ENCODE measurements at regions not wholly inside any gene's neighbourhood (a gene's known extent, or its start where the extent isn't known, plus 50 kb on each side); places are given as distances from the start of the nearest gene placed in this dataset.
A peak's percentile ranks its signal among the peaks of the same experiment; 100 is the strongest.

GRCh38 chr12:18207266-18207665, 54.1 kb upstream of the PIK3C2G start:
- DNase-seq (ENCODE audit: low read depth), result no peak

- DNase-seq (ENCODE audit: low read depth), result no peak
These were observed 55.1 kb upstream of the PIK3C2G start for GRCh38 chr12:18206198-18206597.

- no peak for DNase-seq (ENCODE audit: low read depth)
These were observed 57.3 kb upstream of the PIK3C2G start for GRCh38 chr12:18204053-18204452.

GRCh38 chr12:18192119-18192518, 69.2 kb upstream of the PIK3C2G start:
- DNase-seq (ENCODE audit: low read depth), result no peak

GRCh38 chr12:18183141-18183540, 78.2 kb upstream of the PIK3C2G start:
- DNase-seq (ENCODE audit: low read depth), result no peak

- DNase-seq (ENCODE audit: low read depth), result peak; percentile 42
These were observed 81.6 kb upstream of the RERGL start for GRCh38 chr12:18171571-18171970.

- no peak for DNase-seq (ENCODE audit: low read depth)
These were observed 78.0 kb upstream of the RERGL start for GRCh38 chr12:18168016-18168415.

GRCh38 chr12:18165889-18166288, 75.9 kb upstream of the RERGL start:
- DNase-seq (ENCODE audit: low read depth), result no peak

- peak; percentile 37 for DNase-seq (ENCODE audit: low read depth)
These were observed 75.5 kb upstream of the RERGL start for GRCh38 chr12:18165422-18165871.

GRCh38 chr12:18160901-18161300, 70.9 kb upstream of the RERGL start:
- DNase-seq (ENCODE audit: low read depth), result no peak

- DNase-seq (ENCODE audit: low read depth), result peak; percentile 27
These were observed 69.0 kb upstream of the RERGL start for GRCh38 chr12:18158774-18159557.

GRCh38 chr12:18153826-18154225, 63.8 kb upstream of the RERGL start:
- DNase-seq (ENCODE audit: low read depth), result no peak

GRCh38 chr12:18151036-18151435, 61.0 kb upstream of the RERGL start:
- peak; percentile 26 for DNase-seq (ENCODE audit: low read depth)

- no peak for DNase-seq (ENCODE audit: low read depth)
These were observed 59.0 kb upstream of the RERGL start for GRCh38 chr12:18148961-18149360.

GRCh38 chr12:18146363-18146762, 56.4 kb upstream of the RERGL start:
- no peak for DNase-seq (ENCODE audit: low read depth)

GRCh38 chr12:18145924-18146323, 55.9 kb upstream of the RERGL start:
- peak; percentile 29 for DNase-seq (ENCODE audit: low read depth)

- no peak for DNase-seq (ENCODE audit: low read depth)
These were observed 51.3 kb upstream of the RERGL start for GRCh38 chr12:18141048-18141982.

GRCh38 chr12:18139989-18140596, 50.1 kb upstream of the RERGL start:
- peak; percentile 15 for DNase-seq (ENCODE audit: low read depth)
